ENCODE measurements at regions not wholly inside any gene's neighbourhood (a gene's known extent, or its start where the extent isn't known, plus 50 kb on each side); places are given as distances from the start of the nearest gene placed in this dataset.

- DNase-seq (ENCODE audit: low spot score): no peak
Measured at GRCh38 chr13:73934771-73935170, 199.4 kb downstream of the KLF12 start.

- DNase-seq (ENCODE audit: low spot score): no peak
Measured at GRCh38 chr13:73934215-73934641, 200.0 kb downstream of the KLF12 start.

- DNase-seq (ENCODE audit: low spot score): no peak
Measured at GRCh38 chr13:73933795-73934194, 200.4 kb downstream of the KLF12 start.

- DNase-seq (ENCODE audit: low spot score): no peak
Measured at GRCh38 chr13:73932091-73932490, 202.1 kb downstream of the KLF12 start.

DNA sequence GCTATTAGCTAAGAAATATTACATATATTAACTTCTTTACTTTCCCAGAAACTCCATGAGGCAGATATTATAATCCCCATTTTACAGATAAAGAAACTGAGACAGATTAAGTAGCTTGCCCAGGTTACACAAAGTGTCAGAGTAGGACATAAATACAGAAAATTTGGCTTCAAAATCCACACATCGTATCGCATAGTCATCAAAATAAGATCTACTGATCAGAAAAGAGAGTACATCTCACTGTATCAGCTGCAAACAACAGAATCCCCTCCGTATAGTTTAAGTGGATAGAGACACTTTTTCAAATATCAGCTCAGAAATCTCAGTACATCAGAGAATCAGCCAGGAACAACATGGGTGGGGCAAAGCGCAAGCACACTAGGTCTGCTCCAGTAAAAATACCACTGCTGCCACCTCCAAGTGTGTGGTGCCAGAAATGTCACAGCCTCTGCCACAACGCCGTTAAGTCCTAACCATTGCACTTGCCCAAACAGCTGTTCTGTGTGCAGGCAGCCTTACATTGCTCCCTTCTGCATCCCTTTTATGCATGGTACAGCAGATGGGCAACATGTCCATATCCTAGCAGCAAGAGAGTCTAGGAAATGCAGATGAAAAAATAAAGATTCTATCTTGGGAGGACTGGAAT lies 204.8 kb downstream of the KLF12 start:
- no peak for DNase-seq (ENCODE audit: low spot score)

DNA sequence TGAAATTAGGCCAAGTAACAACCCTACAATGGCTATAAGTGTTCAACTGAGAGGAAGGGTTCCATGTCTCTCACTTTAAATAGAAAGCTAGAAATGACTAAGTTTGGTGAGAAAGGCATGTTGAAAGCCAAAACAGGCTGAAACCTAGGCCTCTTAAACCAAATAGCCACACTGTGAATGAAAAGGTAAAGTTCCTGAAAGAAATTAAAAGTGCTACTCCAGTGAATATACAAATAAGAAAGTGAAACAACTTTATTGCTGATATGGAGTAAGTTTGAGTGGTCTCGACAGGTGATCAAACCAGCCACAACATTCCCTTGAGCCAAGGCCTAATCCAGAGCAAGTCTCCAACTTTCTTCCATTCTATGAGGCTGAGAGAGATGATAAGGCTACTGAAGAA lies 209.6 kb downstream of the KLF12 start:
- DNase-seq (ENCODE audit: low spot score): no peak

GRCh38 chr13:73922493-73923393 lies 211.5 kb downstream of the KLF12 start:
- peak; percentile 9 for DNase-seq (ENCODE audit: low spot score)

DNA sequence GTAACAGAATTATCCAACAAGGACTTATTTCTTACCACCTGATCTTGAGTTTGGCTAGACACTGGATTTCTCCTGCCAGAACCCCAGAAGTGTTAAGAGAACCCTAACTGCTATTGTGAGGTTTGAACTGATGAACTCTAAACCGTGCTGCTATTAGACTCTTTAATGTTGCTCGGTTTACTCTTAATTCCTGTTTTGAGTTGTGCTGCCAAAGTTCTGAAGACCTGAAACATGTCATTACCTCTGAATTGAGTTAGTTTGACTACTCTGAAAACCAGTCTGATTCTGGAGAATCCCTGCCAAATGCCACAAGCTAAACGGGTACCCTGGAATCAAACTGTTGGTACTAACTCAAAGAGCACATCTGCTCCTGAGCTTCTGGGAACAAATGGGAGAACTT lies 215.5 kb downstream of the KLF12 start:
- no peak for DNase-seq (ENCODE audit: low spot score)

- DNase-seq (ENCODE audit: low spot score): no peak
Measured at GRCh38 chr13:73913751-73914518, 220.3 kb downstream of the KLF12 start.

DNA sequence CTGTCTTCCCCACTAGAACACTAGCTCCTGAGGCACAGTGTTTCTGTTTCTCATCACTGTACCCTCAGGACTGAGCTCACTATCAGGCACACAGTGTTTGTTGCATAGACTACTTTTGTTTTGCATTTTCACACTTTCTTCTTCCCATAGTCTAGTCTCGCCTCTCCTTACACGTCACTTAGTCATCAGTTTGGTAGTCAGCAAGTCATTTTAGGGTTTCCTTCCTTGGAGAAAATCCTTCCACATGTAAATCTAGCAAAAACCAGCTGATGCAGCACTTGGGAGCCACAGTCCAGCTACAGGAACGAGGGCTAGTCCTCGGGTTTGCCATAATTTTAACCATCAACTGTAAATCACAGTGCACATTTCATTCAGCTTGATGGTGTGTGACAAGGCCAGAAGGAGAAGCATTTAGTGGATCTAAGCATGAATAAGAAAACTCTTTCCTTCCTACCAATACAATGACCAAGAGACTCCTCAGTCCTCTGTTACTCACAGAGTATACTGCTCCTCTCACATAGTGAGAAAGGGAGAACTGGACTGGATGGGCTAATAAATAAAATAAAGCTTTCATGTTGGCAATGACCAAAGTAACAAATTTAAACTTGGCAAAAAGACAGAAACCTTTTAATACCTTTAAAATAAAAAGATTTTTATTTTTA lies 221.0 kb downstream of the KLF12 start:
- DNase-seq (ENCODE audit: low spot score): no peak

DNA sequence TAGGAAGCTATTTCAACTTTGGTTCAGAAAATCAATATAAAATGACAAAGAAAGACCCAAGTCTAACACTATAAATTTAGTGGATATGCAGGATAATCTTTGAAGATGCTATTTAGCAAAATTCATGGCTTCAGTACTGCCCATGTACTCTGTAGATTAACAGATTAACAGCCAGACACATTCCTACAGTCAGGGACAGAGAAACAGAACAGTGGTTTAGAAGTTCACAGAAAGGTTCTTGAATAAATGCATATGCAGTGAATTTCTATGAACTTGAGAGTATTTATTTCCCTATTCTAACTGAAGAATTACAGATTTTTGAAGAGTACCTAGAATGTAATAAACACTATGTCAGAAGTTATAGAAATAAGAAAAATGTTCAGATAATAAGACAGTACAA lies 222.8 kb downstream of the KLF12 start:
- DNase-seq (ENCODE audit: low spot score): no peak

GRCh38 chr13:73910733-73911132 lies 223.5 kb downstream of the KLF12 start:
- no peak for DNase-seq (ENCODE audit: low spot score)

DNA sequence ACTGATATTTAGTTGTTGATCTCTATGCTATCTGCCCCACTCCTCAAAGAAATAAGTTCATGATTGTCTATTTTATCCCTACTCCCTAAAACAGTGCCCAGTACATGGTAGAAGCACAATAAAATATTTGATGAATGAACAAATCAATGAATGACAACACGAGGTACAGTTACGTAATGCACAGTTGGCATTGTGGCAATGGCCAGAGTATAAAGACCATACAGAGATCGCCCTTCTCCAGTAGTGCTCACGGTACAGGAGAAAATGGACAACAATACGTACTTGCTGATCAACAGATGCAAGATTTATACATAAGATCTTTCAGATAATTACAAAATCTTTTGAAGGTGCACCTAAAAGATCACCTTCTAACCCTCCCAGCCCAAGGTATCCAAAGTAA lies 225.4 kb downstream of the KLF12 start:
- DNase-seq (ENCODE audit: low spot score): no peak

- no peak for DNase-seq (ENCODE audit: low spot score)
Measured at GRCh38 chr13:73904625-73905024, 229.6 kb downstream of the KLF12 start.

DNA sequence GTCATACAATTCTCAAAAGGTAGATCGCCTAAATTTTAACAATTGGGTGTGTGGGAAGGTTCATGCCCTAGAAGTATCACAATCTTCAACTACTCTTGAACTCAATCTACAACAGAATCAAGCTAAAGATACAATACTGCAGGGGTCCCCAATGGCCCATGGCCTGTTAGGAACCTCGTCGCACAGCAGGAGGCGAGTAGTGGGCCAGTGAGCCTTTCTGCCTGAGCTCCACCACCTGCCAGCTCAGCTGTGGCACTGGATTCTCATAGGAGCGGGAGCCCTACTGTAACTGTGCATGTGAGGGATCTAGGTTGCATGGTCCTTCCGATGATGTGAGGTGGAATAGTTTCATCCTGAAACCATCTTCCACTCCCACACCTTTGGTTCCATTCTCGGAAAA lies 230.6 kb downstream of the KLF12 start:
- no peak for DNase-seq (ENCODE audit: low spot score)

- DNase-seq (ENCODE audit: low spot score): no peak
Measured at GRCh38 chr13:73902847-73903246, 231.4 kb downstream of the KLF12 start.

DNA sequence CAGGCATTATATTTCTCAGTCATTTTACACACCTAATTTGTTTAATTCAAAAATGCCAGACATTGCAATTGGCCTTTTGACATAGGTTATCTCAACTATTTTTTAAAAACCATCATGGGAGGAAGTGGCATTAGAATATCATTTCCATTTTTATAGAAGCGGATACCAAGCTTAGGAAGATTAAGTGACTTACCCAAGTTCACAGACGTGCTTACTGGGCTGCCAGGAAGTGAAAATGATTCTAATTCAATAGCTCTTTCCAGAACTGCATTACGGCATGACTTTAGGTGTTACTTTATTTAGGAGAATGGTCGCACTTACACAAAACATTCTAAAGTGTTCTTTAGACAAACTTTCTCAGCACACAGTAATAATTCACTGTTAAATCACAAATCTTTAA lies 231.9 kb downstream of the KLF12 start:
- DNase-seq (ENCODE audit: low spot score): no peak

- no peak for DNase-seq (ENCODE audit: low spot score)
Measured at GRCh38 chr13:73901324-73902068, 232.7 kb downstream of the KLF12 start.

GRCh38 chr13:73900591-73900990 lies 233.6 kb downstream of the KLF12 start:
- no peak for DNase-seq (ENCODE audit: low spot score)

DNA sequence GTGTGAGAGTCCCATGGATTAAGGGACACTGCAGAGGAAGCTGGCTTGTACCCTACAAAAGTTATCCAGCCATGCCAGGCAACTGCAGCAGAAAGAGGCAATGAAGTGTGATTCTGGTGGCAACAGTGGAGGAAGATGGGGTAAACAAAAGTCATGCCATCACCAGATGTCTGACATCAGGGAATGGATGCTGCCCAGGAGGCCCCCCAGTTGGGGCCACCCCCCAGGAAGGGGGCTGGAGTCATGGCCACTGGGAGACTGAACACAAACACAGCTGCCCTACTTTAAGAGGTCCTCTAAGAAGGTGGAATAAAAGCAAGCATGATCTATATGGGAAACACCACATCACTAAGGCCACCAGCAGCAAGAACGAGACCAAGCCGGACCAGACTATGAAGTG lies 235.3 kb downstream of the KLF12 start:
- DNase-seq (ENCODE audit: low spot score): no peak

- no peak for DNase-seq (ENCODE audit: low spot score)
Measured at GRCh38 chr13:73898276-73898675, 235.9 kb downstream of the KLF12 start.

All from putamen (tissue), 1 donor.